C4-2B (cell line): ENCODE measurements at regions not wholly inside any gene's neighbourhood (a gene's known extent, or its start where the extent isn't known, plus 50 kb on each side); places are given as distances from the start of the nearest gene placed in this dataset.
A peak's percentile ranks its signal among the peaks of the same experiment; 100 is the strongest.

ENCODE experiments used
- H3K27ac ChIP-seq: fragments of 450-650 bp; 2 replicates; pipeline ENCODE4 v1.5.1; 2017
- CTCF ChIP-seq: fragments of 450-650 bp; conservative IDR thresholded peaks from 2 replicates; pipeline ENCODE4 v1.5.1; 2017; ENCODE audit warnings: mild to moderate bottlenecking
- ZFX ChIP-seq: fragments of 450-650 bp; IDR thresholded peaks from 2 replicates; pipeline ENCODE4 v1.6.1; 2017

- H3K27ac ChIP-seq: no peak overlapping the region
- TF ChIP-seq CTCF (no peak), ZFX (no peak)
These were observed 117.5 kb downstream of the MACIR start for GRCh38 chr5:103375863-103376591.

GRCh38 chr5:103375350-103375749 is 116.8 kb downstream of the MACIR start:
- TF ChIP-seq CTCF (peak; percentile 74), ZFX (no peak)
- H3K27ac ChIP-seq: no peak overlapping the region

- H3K27ac ChIP-seq: no peak overlapping the region
- TF ChIP-seq CTCF (no peak), ZFX (no peak)
These were observed 116.0 kb downstream of the MACIR start for GRCh38 chr5:103374473-103374963.

GRCh38 chr5:103373597-103374472 is 115.3 kb downstream of the MACIR start:
- TF ChIP-seq CTCF: no peak
- H3K27ac ChIP-seq: no peak overlapping the region

- no peak for TF ChIP-seq ZFX
- TF ChIP-seq CTCF: no peak
- no peak overlapping the region for H3K27ac ChIP-seq
These were observed 112.6 kb downstream of the MACIR start for GRCh38 chr5:103371046-103371607.

- H3K27ac ChIP-seq: no peak overlapping the region
- TF ChIP-seq ZFX: no peak
- no peak for TF ChIP-seq CTCF
These were observed 110.9 kb downstream of the MACIR start for GRCh38 chr5:103369125-103370120.
